ENCODE measurements at regions not wholly inside any gene's neighbourhood (a gene's known extent, or its start where the extent isn't known, plus 50 kb on each side); places are given as distances from the start of the nearest gene placed in this dataset.

- 68 to 69% methylated on average over 5 to 7 of the region's 8 CpGs for WGBS, 2 experiments (ENCODE audit: insufficient coverage in 2 of 2)
- H3K9me3 ChIP-seq (ENCODE audit: control insufficient read depth, low read length) = no peaks in the 10 kb centered on the region
- H3K4me3 ChIP-seq (ENCODE audit: extremely low read depth, insufficient read depth, low read length, poor library complexity, severe bottlenecking) = no peak overlapping the region
- no peaks in the 10 kb centered on the region for H3K4me1 ChIP-seq (ENCODE audit: control insufficient read depth, insufficient read depth, low read length, poor library complexity, severe bottlenecking)
- no peaks in the 10 kb centered on the region for H3K36me3 ChIP-seq (ENCODE audit: control insufficient read depth, insufficient read depth, low read length)
- H3K27ac ChIP-seq (ENCODE audit: low read depth, low read length, severe bottlenecking) = no peak overlapping the region
These were observed 301.8 kb upstream of the TRPC7 start for GRCh38 chr5:136666970-136667620.

DNA sequence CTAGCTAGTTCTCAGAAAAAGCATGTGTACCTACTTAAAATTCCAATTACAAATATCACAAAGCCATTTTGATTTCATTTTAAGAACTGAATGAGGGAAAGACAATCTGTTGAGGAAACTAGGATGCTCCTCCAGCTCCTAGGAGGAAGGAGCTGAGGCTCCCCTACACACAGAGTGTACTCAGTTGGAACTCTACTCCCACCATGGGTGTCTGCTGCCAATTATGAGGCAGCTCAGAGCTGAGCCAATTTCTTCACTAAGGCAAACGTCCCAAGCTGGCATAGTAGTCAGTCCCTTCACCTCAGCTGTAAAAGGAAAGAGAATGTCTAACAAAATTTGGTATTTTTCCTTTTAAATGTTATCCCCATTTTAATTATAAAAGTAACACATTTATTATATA is 300.0 kb upstream of the TRPC7 start:
- Histone ChIP-seq H3K4me3 (ENCODE audit: extremely low read depth, insufficient read depth, low read length, poor library complexity, severe bottlenecking) (no peak overlapping the region), H3K36me3 (ENCODE audit: control insufficient read depth, insufficient read depth, low read length) (no peaks in the 10 kb centered on the region), H3K9me3 (ENCODE audit: control insufficient read depth, low read length) (no peaks in the 10 kb centered on the region), H3K27ac (ENCODE audit: low read depth, low read length, severe bottlenecking) (no peak overlapping the region), H3K4me1 (ENCODE audit: control insufficient read depth, insufficient read depth, low read length, poor library complexity, severe bottlenecking) (no peaks in the 10 kb centered on the region)
- no CpG with 5 or more reads among the region's 1 CpG for WGBS, 2 experiments (ENCODE audit: insufficient coverage in 2 of 2)

DNA sequence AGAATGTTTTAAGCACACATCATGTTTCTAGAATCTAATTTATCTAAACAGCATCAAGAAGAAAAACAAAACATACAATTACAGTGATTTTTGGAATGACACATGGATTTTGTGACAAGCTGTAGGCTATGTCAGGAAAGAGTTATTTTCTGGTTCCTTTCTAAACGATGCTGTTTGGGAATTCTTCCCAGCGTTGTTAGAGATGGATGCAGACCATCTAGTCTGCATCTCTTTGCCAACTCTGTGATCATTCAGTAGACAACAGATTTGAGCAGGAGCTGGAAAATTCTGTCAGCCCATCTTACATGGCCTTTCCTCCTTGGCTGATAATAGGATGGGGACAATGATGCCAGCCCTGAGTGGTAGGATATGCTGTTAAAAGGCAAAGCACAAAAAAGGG is 295.7 kb upstream of the TRPC7 start:
- Histone ChIP-seq H3K4me1 (ENCODE audit: control insufficient read depth, insufficient read depth, low read length, poor library complexity, severe bottlenecking) (peaks cover 15% of the 10 kb centered on the region), H3K4me3 (ENCODE audit: extremely low read depth, insufficient read depth, low read length, poor library complexity, severe bottlenecking) (no peak overlapping the region), H3K9me3 (ENCODE audit: control insufficient read depth, low read length) (no peaks in the 10 kb centered on the region), H3K27ac (ENCODE audit: low read depth, low read length, severe bottlenecking) (no peak overlapping the region), H3K36me3 (ENCODE audit: control insufficient read depth, insufficient read depth, low read length) (no peaks in the 10 kb centered on the region)
- 83 to 100% methylated on average over 2 of the region's 2 CpGs for WGBS, 2 experiments (ENCODE audit: insufficient coverage in 2 of 2)

DNA sequence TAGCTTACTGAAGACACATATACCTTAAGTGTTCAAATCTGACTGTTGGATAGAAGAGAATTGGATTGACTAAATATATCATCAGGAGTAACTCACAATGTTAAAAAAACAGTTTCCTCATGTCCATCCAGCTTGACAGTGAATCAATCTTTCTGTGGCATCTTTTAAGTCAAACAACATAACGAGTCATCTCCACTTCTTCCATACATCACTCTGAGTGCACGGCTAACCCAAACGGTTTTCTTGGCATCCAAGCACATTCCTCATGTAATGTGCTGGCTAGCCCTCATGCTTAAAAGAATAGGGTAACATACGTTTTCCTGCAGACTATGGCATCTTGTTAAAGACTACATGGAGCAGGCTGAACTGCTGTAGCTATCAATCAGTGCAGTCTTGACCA is 291.5 kb upstream of the TRPC7 start:
- 74 to 86% methylated on average over 4 of the region's 4 CpGs for WGBS, 2 experiments (ENCODE audit: insufficient coverage in 2 of 2)

GRCh38 chr5:136655468-136655867 is 290.1 kb upstream of the TRPC7 start:
- H3K4me1 ChIP-seq (ENCODE audit: control insufficient read depth, insufficient read depth, low read length, poor library complexity, severe bottlenecking) = peaks cover 30% of the 10 kb centered on the region
- WGBS, 2 experiments (ENCODE audit: insufficient coverage in 2 of 2) = no CpG with 5 or more reads among the region's 2 CpGs
- no peak overlapping the region for H3K4me3 ChIP-seq (ENCODE audit: extremely low read depth, insufficient read depth, low read length, poor library complexity, severe bottlenecking)
- no peaks in the 10 kb centered on the region for H3K36me3 ChIP-seq (ENCODE audit: control insufficient read depth, insufficient read depth, low read length)
- H3K9me3 ChIP-seq (ENCODE audit: control insufficient read depth, low read length) = no peaks in the 10 kb centered on the region
- no peak overlapping the region for H3K27ac ChIP-seq (ENCODE audit: low read depth, low read length, severe bottlenecking)

More for the DNA sequence above, 291.5 kb upstream of the TRPC7 start:
- H3K4me3 ChIP-seq (ENCODE audit: extremely low read depth, insufficient read depth, low read length, poor library complexity, severe bottlenecking) = no peak overlapping the region
- H3K27ac ChIP-seq (ENCODE audit: low read depth, low read length, severe bottlenecking) = no peak overlapping the region
- peaks cover 30% of the 10 kb centered on the region for H3K4me1 ChIP-seq (ENCODE audit: control insufficient read depth, insufficient read depth, low read length, poor library complexity, severe bottlenecking)
- no peaks in the 10 kb centered on the region for H3K9me3 ChIP-seq (ENCODE audit: control insufficient read depth, low read length)
- H3K36me3 ChIP-seq (ENCODE audit: control insufficient read depth, insufficient read depth, low read length) = no peaks in the 10 kb centered on the region

- 100% methylated on average over 1 of the region's 2 CpGs; no CpG with 5 or more reads in 1 of the 2 experiments for WGBS, 2 experiments (ENCODE audit: insufficient coverage in 2 of 2)
- no peaks in the 10 kb centered on the region for H3K36me3 ChIP-seq (ENCODE audit: control insufficient read depth, insufficient read depth, low read length)
These were observed 281.6 kb upstream of the TRPC7 start for GRCh38 chr5:136646915-136647314.

GRCh38 chr5:136642976-136643375 is 277.6 kb upstream of the TRPC7 start:
- Histone ChIP-seq H3K36me3 (ENCODE audit: control insufficient read depth, insufficient read depth, low read length) (no peaks in the 10 kb centered on the region), H3K4me1 (ENCODE audit: control insufficient read depth, insufficient read depth, low read length, poor library complexity, severe bottlenecking) (no peaks in the 10 kb centered on the region)
- WGBS, 2 experiments (ENCODE audit: insufficient coverage in 2 of 2) = 60 to 100% methylated on average over 1 to 2 of the region's 2 CpGs

More at GRCh38 chr5:136646915-136647314, 281.6 kb upstream of the TRPC7 start:
- no peak overlapping the region for H3K4me3 ChIP-seq (ENCODE audit: extremely low read depth, insufficient read depth, low read length, poor library complexity, severe bottlenecking)
- no peak overlapping the region for H3K27ac ChIP-seq (ENCODE audit: low read depth, low read length, severe bottlenecking)
- H3K4me1 ChIP-seq (ENCODE audit: control insufficient read depth, insufficient read depth, low read length, poor library complexity, severe bottlenecking) = no peaks in the 10 kb centered on the region
- H3K9me3 ChIP-seq (ENCODE audit: control insufficient read depth, low read length) = no peaks in the 10 kb centered on the region

DNA sequence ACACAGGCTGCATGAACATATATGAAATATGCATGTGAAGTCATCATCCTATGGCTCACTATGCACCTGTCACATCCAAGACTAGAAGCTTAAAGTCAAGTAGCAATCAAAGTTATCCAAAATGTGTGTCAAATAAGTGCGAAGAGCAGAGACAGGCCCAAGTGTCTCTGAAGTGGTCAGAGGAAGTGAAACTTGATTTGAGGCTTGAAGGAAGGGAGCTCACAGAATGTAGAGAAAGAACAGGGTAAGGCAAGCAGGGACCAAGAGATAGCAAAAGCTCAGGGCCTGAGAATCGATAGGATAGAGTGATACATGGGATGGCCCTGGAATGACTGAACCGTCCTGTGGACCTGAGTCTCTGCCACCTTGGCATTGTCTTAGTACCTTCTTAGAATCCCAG is 274.3 kb upstream of the TRPC7 start:
- 75 to 93% methylated on average over 3 of the region's 3 CpGs for WGBS, 2 experiments (ENCODE audit: insufficient coverage in 2 of 2)
- Histone ChIP-seq H3K27ac (ENCODE audit: low read depth, low read length, severe bottlenecking) (no peak overlapping the region), H3K4me1 (ENCODE audit: control insufficient read depth, insufficient read depth, low read length, poor library complexity, severe bottlenecking) (no peaks in the 10 kb centered on the region), H3K36me3 (ENCODE audit: control insufficient read depth, insufficient read depth, low read length) (no peaks in the 10 kb centered on the region), H3K9me3 (ENCODE audit: control insufficient read depth, low read length) (no peaks in the 10 kb centered on the region), H3K4me3 (ENCODE audit: extremely low read depth, insufficient read depth, low read length, poor library complexity, severe bottlenecking) (no peak overlapping the region)

More at GRCh38 chr5:136642976-136643375, 277.6 kb upstream of the TRPC7 start:
- Histone ChIP-seq H3K27ac (ENCODE audit: low read depth, low read length, severe bottlenecking) (no peak overlapping the region), H3K4me3 (ENCODE audit: extremely low read depth, insufficient read depth, low read length, poor library complexity, severe bottlenecking) (no peak overlapping the region), H3K9me3 (ENCODE audit: control insufficient read depth, low read length) (no peaks in the 10 kb centered on the region)

GRCh38 chr5:136638084-136638483 is 272.7 kb upstream of the TRPC7 start:
- Histone ChIP-seq H3K36me3 (ENCODE audit: control insufficient read depth, insufficient read depth, low read length) (no peaks in the 10 kb centered on the region), H3K4me1 (ENCODE audit: control insufficient read depth, insufficient read depth, low read length, poor library complexity, severe bottlenecking) (no peaks in the 10 kb centered on the region), H3K9me3 (ENCODE audit: control insufficient read depth, low read length) (no peaks in the 10 kb centered on the region), H3K27ac (ENCODE audit: low read depth, low read length, severe bottlenecking) (no peak overlapping the region), H3K4me3 (ENCODE audit: extremely low read depth, insufficient read depth, low read length, poor library complexity, severe bottlenecking) (no peak overlapping the region)
- no CpG with 5 or more reads among the region's 1 CpG for WGBS, 2 experiments (ENCODE audit: insufficient coverage in 2 of 2)

DNA sequence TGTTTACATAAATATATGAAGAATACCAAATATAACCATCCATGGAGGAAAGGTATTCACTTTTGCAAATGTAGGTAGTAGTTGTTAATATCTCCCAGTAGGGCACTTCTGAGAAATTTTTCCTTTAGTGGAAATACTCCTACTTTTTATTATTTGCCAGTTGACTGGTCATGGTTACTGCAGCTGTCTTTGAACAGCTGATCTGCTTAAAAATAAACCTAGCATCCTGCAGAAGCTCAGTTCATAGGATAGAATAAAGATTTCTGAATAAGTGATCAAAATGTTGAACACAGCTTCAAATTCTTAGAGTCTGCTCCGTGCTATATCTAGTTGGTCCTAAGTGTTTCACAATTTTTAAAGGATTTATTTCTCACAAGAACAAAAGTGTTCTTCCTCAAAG is 270.7 kb upstream of the TRPC7 start:
- Histone ChIP-seq H3K4me1 (ENCODE audit: control insufficient read depth, insufficient read depth, low read length, poor library complexity, severe bottlenecking) (no peaks in the 10 kb centered on the region), H3K36me3 (ENCODE audit: control insufficient read depth, insufficient read depth, low read length) (no peaks in the 10 kb centered on the region), H3K4me3 (ENCODE audit: extremely low read depth, insufficient read depth, low read length, poor library complexity, severe bottlenecking) (no peak overlapping the region), H3K27ac (ENCODE audit: low read depth, low read length, severe bottlenecking) (no peak overlapping the region), H3K9me3 (ENCODE audit: control insufficient read depth, low read length) (no peaks in the 10 kb centered on the region)
- WGBS, 2 experiments (ENCODE audit: insufficient coverage in 2 of 2) = no CpG with 5 or more reads among the region's 1 CpG

GRCh38 chr5:136631186-136631585 is 265.8 kb upstream of the TRPC7 start:
- H3K36me3 ChIP-seq (ENCODE audit: control insufficient read depth, insufficient read depth, low read length) = no peaks in the 10 kb centered on the region

More at GRCh38 chr5:136631186-136631585, 265.8 kb upstream of the TRPC7 start:
- Histone ChIP-seq H3K27ac (ENCODE audit: low read depth, low read length, severe bottlenecking) (no peak overlapping the region), H3K9me3 (ENCODE audit: control insufficient read depth, low read length) (no peaks in the 10 kb centered on the region), H3K4me1 (ENCODE audit: control insufficient read depth, insufficient read depth, low read length, poor library complexity, severe bottlenecking) (peaks cover 5% of the 10 kb centered on the region), H3K4me3 (ENCODE audit: extremely low read depth, insufficient read depth, low read length, poor library complexity, severe bottlenecking) (no peak overlapping the region)
- 83% methylated on average over 1 of the region's 1 CpG; no CpG with 5 or more reads in 1 of the 2 experiments for WGBS, 2 experiments (ENCODE audit: insufficient coverage in 2 of 2)
